Nephron (organoid): ENCODE measurements at regions not wholly inside any gene's neighbourhood (a gene's known extent, or its start where the extent isn't known, plus 50 kb on each side); places are given as distances from the start of the nearest gene placed in this dataset.

ENCODE experiments used
- H3K27ac Mint-ChIP-seq, 3 experiments: 2 replicates each; pipeline ENCODE4 v1.8.0; 2020; ENCODE audit warnings: mixed read lengths in 3 of 3, mild to moderate bottlenecking in 2 of 3, moderate library complexity in 1 of 3
- H3K27me3 Mint-ChIP-seq: 2 replicates; pipeline ENCODE4 v1.8.0; 2021; ENCODE audit warnings: low read depth, mild to moderate bottlenecking, moderate library complexity, mixed read lengths
- H3K36me3 Mint-ChIP-seq: 2 replicates; pipeline ENCODE4 v1.8.0; 2020; ENCODE audit warnings: low read depth, mixed read lengths
- H3K4me1 Mint-ChIP-seq: 2 replicates; pipeline ENCODE4 v1.8.0; 2020; ENCODE audit warnings: mixed read lengths
- H3K4me3 Mint-ChIP-seq, 3 experiments: 2 replicates each; pipeline ENCODE4 v1.8.0; 2020; ENCODE audit warnings: mild to moderate bottlenecking in 3 of 3, mixed read lengths in 3 of 3, moderate library complexity in 2 of 3
- H3K9me3 Mint-ChIP-seq: 2 replicates; pipeline ENCODE4 v1.8.0; 2020; ENCODE audit warnings: mixed read lengths
- CTCF ChIP-seq, 3 experiments: fragments of 200-600 bp; sonication (generic); IDR thresholded peaks; one replicate each; pipeline ENCODE4 v1.5.0; 2021; ENCODE audit warnings: antibody characterized with exemption in 3 of 3; ENCODE audit not compliant: unreplicated experiment in 3 of 3

- no peak for TF ChIP-seq CTCF (IDR thresholded peaks at IDR 0.05; ENCODE audit: unreplicated experiment in 3 of 3)
- H3K27me3 Mint-ChIP-seq: no peaks in the 10 kb centered on the region
- H3K9me3 Mint-ChIP-seq: no peaks in the 10 kb centered on the region
- H3K36me3 Mint-ChIP-seq: no peaks in the 10 kb centered on the region
- H3K4me1 Mint-ChIP-seq: no peaks in the 10 kb centered on the region
- H3K27ac Mint-ChIP-seq: no peak overlapping the region
- no peak overlapping the region for H3K4me3 Mint-ChIP-seq
These were observed 78.1 kb upstream of the PLAC8 start for GRCh38 chr4:83192634-83193033.

GRCh38 chr4:83191026-83191425 lies 76.5 kb upstream of the PLAC8 start:
- no peaks in the 10 kb centered on the region for H3K4me1 Mint-ChIP-seq
- H3K9me3 Mint-ChIP-seq: no peaks in the 10 kb centered on the region
- no peak for TF ChIP-seq CTCF (IDR thresholded peaks at IDR 0.05; ENCODE audit: unreplicated experiment in 3 of 3)
- no peak overlapping the region for H3K27ac Mint-ChIP-seq
- no peaks in the 10 kb centered on the region for H3K36me3 Mint-ChIP-seq
- no peak overlapping the region for H3K4me3 Mint-ChIP-seq
- no peaks in the 10 kb centered on the region for H3K27me3 Mint-ChIP-seq

- no peak overlapping the region for H3K4me3 Mint-ChIP-seq
- H3K4me1 Mint-ChIP-seq: no peaks in the 10 kb centered on the region
- no peaks in the 10 kb centered on the region for H3K9me3 Mint-ChIP-seq
- H3K27ac Mint-ChIP-seq: no peak overlapping the region
- no peaks in the 10 kb centered on the region for H3K27me3 Mint-ChIP-seq
- no peaks in the 10 kb centered on the region for H3K36me3 Mint-ChIP-seq
- TF ChIP-seq CTCF (IDR thresholded peaks at IDR 0.05; ENCODE audit: unreplicated experiment in 3 of 3): no peak
These were observed 75.2 kb upstream of the PLAC8 start for GRCh38 chr4:83189631-83190136.

- TF ChIP-seq CTCF (IDR thresholded peaks at IDR 0.05; ENCODE audit: unreplicated experiment in 3 of 3): no peak
- Mint-ChIP-seq H3K9me3 (peaks cover 9% of the 10 kb centered on the region), H3K27ac (no peak overlapping the region), H3K27me3 (no peaks in the 10 kb centered on the region), H3K36me3 (peaks cover 9% of the 10 kb centered on the region), H3K4me3 (no peak overlapping the region), H3K4me1 (no peaks in the 10 kb centered on the region)
These were observed 66.0 kb upstream of the PLAC8 start for GRCh38 chr4:83180431-83180968.

GRCh38 chr4:83179205-83179604 lies 64.7 kb upstream of the PLAC8 start:
- H3K9me3 Mint-ChIP-seq: peaks cover 9% of the 10 kb centered on the region
- H3K4me1 Mint-ChIP-seq: no peaks in the 10 kb centered on the region
- no peak overlapping the region for H3K4me3 Mint-ChIP-seq
- H3K36me3 Mint-ChIP-seq: peaks cover 9% of the 10 kb centered on the region
- no peaks in the 10 kb centered on the region for H3K27me3 Mint-ChIP-seq
- no peak for TF ChIP-seq CTCF (IDR thresholded peaks at IDR 0.05; ENCODE audit: unreplicated experiment in 3 of 3)
- H3K27ac Mint-ChIP-seq: no peak overlapping the region

GRCh38 chr4:83178029-83178428 lies 63.5 kb upstream of the PLAC8 start:
- Mint-ChIP-seq H3K36me3 (peaks cover 4% of the 10 kb centered on the region), H3K4me3 (no peak overlapping the region), H3K9me3 (no peaks in the 10 kb centered on the region), H3K27ac (no peak overlapping the region), H3K27me3 (no peaks in the 10 kb centered on the region), H3K4me1 (no peaks in the 10 kb centered on the region)
- TF ChIP-seq CTCF (IDR thresholded peaks at IDR 0.05; ENCODE audit: unreplicated experiment in 3 of 3): no peak
